ENCODE measurements at regions not wholly inside any gene's neighbourhood (a gene's known extent, or its start where the extent isn't known, plus 50 kb on each side); places are given as distances from the start of the nearest gene placed in this dataset.
A peak's percentile ranks its signal among the peaks of the same experiment; 100 is the strongest.

DNA sequence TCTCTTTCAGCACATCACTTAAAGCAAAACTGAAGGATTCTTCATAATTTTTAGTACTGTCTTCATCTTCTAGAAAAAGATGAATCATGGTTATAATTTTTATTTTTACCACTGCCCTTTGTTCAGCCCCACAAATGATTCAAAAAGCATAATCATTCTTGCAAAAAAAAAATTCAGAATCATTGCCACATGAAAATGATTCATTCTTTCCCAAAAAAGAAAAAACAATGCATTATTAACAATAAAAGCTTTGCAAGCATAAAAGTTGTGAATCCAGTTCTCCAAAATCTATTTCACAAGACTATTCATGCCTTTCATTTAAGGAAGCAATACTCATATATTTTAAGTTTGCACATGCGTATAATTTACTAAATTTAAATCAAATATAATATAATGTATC, 204.8 kb downstream of the RBM43 start:
- Histone ChIP-seq H3K79me2 (no peaks in the 10 kb centered on the region), H2AFZ (no peak overlapping the region), H3K4me3 (ENCODE audit: low read depth, low read length) (no peak overlapping the region), H3K9me3 (ENCODE audit: control insufficient read depth, low read length) (no peaks in the 10 kb centered on the region), H3K9ac (no peak overlapping the region), H3K4me2 (ENCODE audit: low read length) (no peak overlapping the region), H3K27ac (no peak overlapping the region), H3K4me1 (no peaks in the 10 kb centered on the region), H3K36me3 (ENCODE audit: control insufficient read depth, insufficient read depth, low read length) (no peaks in the 10 kb centered on the region), H3K27me3 (ENCODE audit: control insufficient read depth, insufficient read depth, low read length) (no peaks in the 10 kb centered on the region)
- TF ChIP-seq, protein P1, sequence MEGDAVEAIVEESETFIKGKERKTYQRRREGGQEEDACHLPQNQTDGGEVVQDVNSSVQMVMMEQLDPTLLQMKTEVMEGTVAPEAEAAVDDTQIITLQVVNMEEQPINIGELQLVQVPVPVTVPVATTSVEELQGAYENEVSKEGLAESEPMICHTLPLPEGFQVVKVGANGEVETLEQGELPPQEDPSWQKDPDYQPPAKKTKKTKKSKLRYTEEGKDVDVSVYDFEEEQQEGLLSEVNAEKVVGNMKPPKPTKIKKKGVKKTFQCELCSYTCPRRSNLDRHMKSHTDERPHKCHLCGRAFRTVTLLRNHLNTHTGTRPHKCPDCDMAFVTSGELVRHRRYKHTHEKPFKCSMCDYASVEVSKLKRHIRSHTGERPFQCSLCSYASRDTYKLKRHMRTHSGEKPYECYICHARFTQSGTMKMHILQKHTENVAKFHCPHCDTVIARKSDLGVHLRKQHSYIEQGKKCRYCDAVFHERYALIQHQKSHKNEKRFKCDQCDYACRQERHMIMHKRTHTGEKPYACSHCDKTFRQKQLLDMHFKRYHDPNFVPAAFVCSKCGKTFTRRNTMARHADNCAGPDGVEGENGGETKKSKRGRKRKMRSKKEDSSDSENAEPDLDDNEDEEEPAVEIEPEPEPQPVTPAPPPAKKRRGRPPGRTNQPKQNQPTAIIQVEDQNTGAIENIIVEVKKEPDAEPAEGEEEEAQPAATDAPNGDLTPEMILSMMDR (IDR thresholded peaks at IDR 0.05), result no peak

DNA sequence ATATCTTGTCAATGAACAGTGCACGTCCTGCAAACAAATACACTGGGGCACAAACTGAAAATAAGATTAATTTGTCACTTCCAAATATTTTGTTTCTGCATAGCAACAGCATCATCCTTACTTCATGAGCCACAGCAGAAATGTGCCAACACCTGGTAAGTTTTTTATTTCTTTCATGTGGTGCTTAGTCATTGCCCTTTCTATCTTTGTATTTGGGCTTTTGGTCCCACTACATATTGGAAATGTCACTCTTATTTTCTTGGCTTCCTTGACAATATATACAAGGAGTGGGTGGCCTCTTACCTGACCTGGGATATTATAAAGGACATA, 208.0 kb downstream of the RBM43 start:
- Histone ChIP-seq H3K27me3 (ENCODE audit: control insufficient read depth, insufficient read depth, low read length) (no peaks in the 10 kb centered on the region), H3K4me2 (ENCODE audit: low read length) (no peak overlapping the region), H3K27ac (no peak overlapping the region), H2AFZ (no peak overlapping the region), H3K4me3 (ENCODE audit: low read depth, low read length) (no peak overlapping the region), H3K79me2 (no peaks in the 10 kb centered on the region), H3K9me3 (ENCODE audit: control insufficient read depth, low read length) (no peaks in the 10 kb centered on the region), H3K9ac (no peak overlapping the region), H3K4me1 (no peaks in the 10 kb centered on the region), H3K36me3 (ENCODE audit: control insufficient read depth, insufficient read depth, low read length) (no peaks in the 10 kb centered on the region)
- TF ChIP-seq, protein P1 (IDR thresholded peaks at IDR 0.05), result no peak

DNA sequence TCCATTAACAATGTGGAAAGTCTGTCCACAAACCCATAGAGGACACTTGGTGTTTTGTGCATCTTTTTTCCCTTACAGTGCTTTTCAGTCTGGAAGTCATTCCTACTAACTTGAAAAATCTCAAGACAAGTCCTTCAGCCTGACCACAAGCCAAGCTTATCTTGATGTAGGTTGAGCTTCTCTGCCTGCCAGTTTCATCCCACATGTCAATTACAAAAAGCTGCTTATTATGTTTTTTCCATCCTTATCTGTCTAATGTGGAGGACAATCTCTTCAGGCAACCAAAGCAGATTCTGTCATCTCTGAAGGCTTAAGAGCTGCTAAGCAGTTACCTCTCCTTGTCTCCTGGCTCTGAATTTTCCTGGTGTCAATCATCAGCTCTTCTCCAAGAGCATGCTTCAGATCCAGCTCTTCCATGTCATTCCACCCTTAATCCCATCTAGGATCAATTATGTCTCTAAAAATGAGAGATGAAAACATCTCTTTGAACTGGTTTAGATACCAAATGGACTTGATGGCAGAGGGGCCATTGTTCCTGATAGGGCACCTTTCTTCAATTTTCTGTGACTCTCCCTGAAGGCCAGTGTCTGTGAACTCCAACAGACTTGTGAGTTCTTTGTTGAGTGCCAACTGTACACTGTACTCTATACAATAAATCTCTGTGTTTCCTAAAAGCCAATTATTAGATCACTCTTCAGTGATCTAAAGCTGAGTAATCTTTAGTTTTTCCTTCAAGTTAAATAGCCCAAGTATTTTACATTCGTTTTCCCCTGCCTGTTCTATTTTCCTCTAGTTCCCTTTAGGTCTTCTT, 208.6 kb downstream of the RBM43 start:
- Histone ChIP-seq H3K79me2 (no peaks in the 10 kb centered on the region), H3K36me3 (ENCODE audit: control insufficient read depth, insufficient read depth, low read length) (no peaks in the 10 kb centered on the region), H3K27ac (no peak overlapping the region), H3K9me3 (ENCODE audit: control insufficient read depth, low read length) (no peaks in the 10 kb centered on the region), H3K4me3 (ENCODE audit: low read depth, low read length) (no peak overlapping the region), H3K9ac (no peak overlapping the region), H3K4me1 (no peaks in the 10 kb centered on the region), H2AFZ (no peak overlapping the region), H3K27me3 (ENCODE audit: control insufficient read depth, insufficient read depth, low read length) (no peaks in the 10 kb centered on the region), H3K4me2 (ENCODE audit: low read length) (no peak overlapping the region)
- TF ChIP-seq, protein P1 (IDR thresholded peaks at IDR 0.05), result no peak

DNA sequence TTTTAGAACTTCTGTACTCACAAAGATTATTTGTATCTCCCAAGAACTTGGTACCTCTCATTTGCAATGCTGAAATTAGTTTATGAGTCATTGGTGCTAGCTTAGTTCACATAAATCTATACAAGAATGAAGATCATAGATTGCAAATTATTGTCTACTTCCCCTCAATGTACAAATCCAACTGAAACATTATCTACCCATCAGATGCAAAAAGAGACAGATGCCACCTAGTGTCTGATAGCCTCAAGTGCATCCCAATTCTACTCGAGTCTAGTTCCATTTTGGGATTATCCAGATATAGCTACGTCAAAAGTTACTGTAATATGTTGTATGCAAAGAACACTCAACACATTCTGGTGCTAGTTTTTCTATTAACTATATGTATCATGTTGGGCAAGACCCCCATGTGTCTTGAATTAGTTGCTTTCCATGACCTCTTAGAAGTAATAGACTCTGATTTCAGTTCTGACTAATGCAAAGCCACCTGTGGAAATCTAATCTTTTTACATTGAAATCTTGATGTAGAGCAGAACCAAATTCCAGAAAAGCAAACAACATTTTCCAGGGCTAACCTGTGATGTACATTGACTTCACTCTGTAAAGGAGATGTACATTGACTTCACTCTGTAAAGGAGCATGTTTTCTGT, 210.0 kb downstream of the RBM43 start:
- Histone ChIP-seq H3K4me2 (ENCODE audit: low read length) (no peak overlapping the region), H3K27ac (no peak overlapping the region), H3K27me3 (ENCODE audit: control insufficient read depth, insufficient read depth, low read length) (no peaks in the 10 kb centered on the region), H3K9ac (no peak overlapping the region), H3K4me1 (no peaks in the 10 kb centered on the region), H3K4me3 (ENCODE audit: low read depth, low read length) (no peak overlapping the region), H3K36me3 (ENCODE audit: control insufficient read depth, insufficient read depth, low read length) (no peaks in the 10 kb centered on the region), H3K79me2 (no peaks in the 10 kb centered on the region), H2AFZ (no peak overlapping the region), H3K9me3 (ENCODE audit: control insufficient read depth, low read length) (no peaks in the 10 kb centered on the region)
- TF ChIP-seq, protein P1 (IDR thresholded peaks at IDR 0.05), result peak; percentile 53
